SKM-1 (cell line): ENCODE measurements at regions not wholly inside any gene's neighbourhood (a gene's known extent, or its start where the extent isn't known, plus 50 kb on each side); places are given as distances from the start of the nearest gene placed in this dataset.
"Not testable (repeated sequence)": the region's sequence is repeated elsewhere in the genome, so short reads cannot be mapped to it uniquely, and the experiment has no call there.

Source experiments
- DNase-seq: peaks from one replicate; lab custom pipeline; 2025; ENCODE audit not compliant: unreplicated experiment; lab: John Stamatoyannopoulos, UW

- DNase-seq: no peak
Measured at GRCh38 chr4:54572152-54572542, 85.6 kb upstream of the KIT start.

GRCh38 chr4:54574500-54574899 lies 83.3 kb upstream of the KIT start:
- DNase-seq: no peak

- no peak for DNase-seq
Measured at GRCh38 chr4:54575919-54576318, 81.8 kb upstream of the KIT start.

GRCh38 chr4:54581807-54582206 lies 76.0 kb upstream of the KIT start:
- no peak for DNase-seq

GRCh38 chr4:54585321-54586000 lies 72.3 kb upstream of the KIT start:
- DNase-seq: no peak

GRCh38 chr4:54586320-54586955 lies 71.3 kb upstream of the KIT start:
- no peak for DNase-seq

GRCh38 chr4:54587107-54587891 lies 70.5 kb upstream of the KIT start:
- DNase-seq: no peak

GRCh38 chr4:54588404-54588803 lies 69.4 kb upstream of the KIT start:
- no peak for DNase-seq

GRCh38 chr4:54589586-54589985 lies 68.2 kb upstream of the KIT start:
- DNase-seq: no peak

GRCh38 chr4:54593795-54594322 lies 63.9 kb upstream of the KIT start:
- DNase-seq: no peak

- DNase-seq: no peak
Measured at GRCh38 chr4:54596201-54596600, 61.6 kb upstream of the KIT start.

- not testable (repeated sequence) for DNase-seq
Measured at GRCh38 chr4:54597678-54598077, 60.1 kb upstream of the KIT start.

GRCh38 chr4:54602175-54602574 lies 55.6 kb upstream of the KIT start:
- DNase-seq: not testable (repeated sequence)

- no peak for DNase-seq
Measured at GRCh38 chr4:54607067-54607466, 50.7 kb upstream of the KIT start.

GRCh38 chr4:54607521-54607920 lies 50.2 kb upstream of the KIT start:
- DNase-seq: no peak
